ENCODE measurements at regions not wholly inside any gene's neighbourhood (a gene's known extent, or its start where the extent isn't known, plus 50 kb on each side); places are given as distances from the start of the nearest gene placed in this dataset.

GRCh38 chr9:95769909-95770433, 105.5 kb upstream of the ERCC6L2 start:
- TF ChIP-seq CTCF (IDR thresholded peaks at IDR 0.05; ENCODE audit: poor library complexity), result no peak
- no peak for TF ChIP-seq EZH2 (IDR thresholded peaks at IDR 0.05; ENCODE audit: borderline replicate concordance)
- no peak for TF ChIP-seq EZH2phosphoT487 (IDR thresholded peaks at IDR 0.05; ENCODE audit: low read depth, severe bottlenecking, unreplicated experiment)
